GM12878 (cell line): ENCODE measurements at regions not wholly inside any gene's neighbourhood (a gene's known extent, or its start where the extent isn't known, plus 50 kb on each side); places are given as distances from the start of the nearest gene placed in this dataset.

Experiments
- ATAC-seq: fragments of 200-7000 bp; cut with Tn5 transposase; 3 replicates; pipeline ENCODE4 v1.9.1; 2020; ENCODE audit warnings: mild to moderate bottlenecking, moderate library complexity
- BruUV-seq: library from RNA; stranded (reverse); fragments of 400-500 nt; replicated peaks from 2 replicates; lab custom pipeline; 2021; lab: Mats Ljungman, UMichigan
- CTCF ChIA-PET: fragments of 300-600 bp; sonication (Branson Sonifier 250); formaldehyde crosslinking; extraction: SDS; loops from one replicate; lab custom pipeline; 2021; ENCODE audit warnings: inconsistent platforms; lab: Yijun Ruan, JAX
- POLR2A ChIA-PET: fragments of 350-600 bp; formaldehyde crosslinking; extraction: SDS; loops from one replicate; lab custom pipeline; 2021; ENCODE audit warnings: inconsistent platforms; lab: Charles Lee
- RAD21 ChIA-PET: fragments of 300-600 bp; sonication (Branson Sonifier 250); formaldehyde crosslinking; loops from one replicate; lab custom pipeline; 2023; ENCODE audit warnings: antibody characterized with exemption; ENCODE audit not compliant: unreplicated experiment; lab: Charles Lee
- SMC1A ChIA-PET: fragments of 300-600 bp; sonication (Branson Sonifier 250); formaldehyde crosslinking; loops from one replicate; lab custom pipeline; 2023; ENCODE audit not compliant: unreplicated experiment, uncharacterized antibody; lab: Charles Lee
- DNase-seq: peaks from one replicate; pipeline ENCODE4 v3.0.0-alpha.2; 2011; ENCODE audit warnings: low read depth, low spot score
- FAIRE-seq: peaks from 3 replicates; lab custom pipeline; 2011; peaks lifted over from hg19 to GRCh38; lab: Jason Lieb, UNC
- H2AFZ ChIP-seq: 2 replicates; pipeline ENCODE4 v1.6.0; 2011; ENCODE audit warnings: low read depth, low read length, control low read depth; ENCODE audit not compliant: control insufficient read depth
- H3K27ac ChIP-seq: 2 replicates; pipeline ENCODE4 v1.5.1; 2011; ENCODE audit warnings: control low read depth; ENCODE audit not compliant: control insufficient read depth, insufficient read depth
- H3K27me3 ChIP-seq, 2 experiments: replicated peaks in 1 of 2; 2 replicates each; pipeline versions ENCODE4 v1.6.0 to v1.6.1; 2011; ENCODE audit warnings: low read length in 1 of 2; ENCODE audit not compliant: control insufficient read depth in 2 of 2, insufficient read depth in 2 of 2
- H3K36me3 ChIP-seq, 2 experiments: 2 replicates each; pipeline ENCODE4 v1.5.1; 2011; ENCODE audit warnings: low read length in 1 of 2; ENCODE audit not compliant: control insufficient read depth in 2 of 2, insufficient read depth in 2 of 2
- H3K4me1 ChIP-seq: 2 replicates; pipeline ENCODE4 v1.6.1; 2011; ENCODE audit warnings: mild to moderate bottlenecking, low read length, moderate library complexity, mixed read lengths; ENCODE audit not compliant: control insufficient read depth, insufficient read depth
- H3K4me2 ChIP-seq: 2 replicates; pipeline ENCODE4 v1.6.0; 2011; ENCODE audit warnings: control low read depth; ENCODE audit not compliant: control insufficient read depth, insufficient read depth
- H3K4me3 ChIP-seq: fragments of 200-600 bp; sonication (generic); 2 replicates; pipeline ENCODE4 v1.5.1; 2016
- H3K79me2 ChIP-seq: 2 replicates; pipeline ENCODE4 v1.6.0; 2011; ENCODE audit warnings: low read length; ENCODE audit not compliant: control insufficient read depth, insufficient read depth
- H3K9ac ChIP-seq: 2 replicates; pipeline ENCODE4 v1.8.0; 2011; ENCODE audit warnings: low read length, control low read depth, mixed read lengths; ENCODE audit not compliant: control insufficient read depth, insufficient read depth
- H3K9me3 ChIP-seq: replicated peaks from 3 replicates; pipeline ENCODE4 v1.5.1; 2011; ENCODE audit warnings: mild to moderate bottlenecking, low read length; ENCODE audit not compliant: control insufficient read depth, insufficient read depth
- H4K20me1 ChIP-seq: 2 replicates; pipeline ENCODE4 v1.6.0; 2011; ENCODE audit not compliant: control insufficient read depth, insufficient read depth
- CEBPB ChIP-seq, 2 experiments: fragments of 150-350 bp in 1 of 2; IDR thresholded peaks; 2 replicates each; pipeline ENCODE4 v1.6.1; 2012 to 2014; ENCODE audit warnings: low read depth in 2 of 2, low read length in 2 of 2, borderline replicate concordance in 1 of 2, inconsistent platforms in 1 of 2
- CREB1 ChIP-seq: IDR thresholded peaks from 2 replicates; pipeline ENCODE4 v1.6.1; 2012; ENCODE audit warnings: low read depth, mild to moderate bottlenecking, inconsistent platforms
- CREM ChIP-seq: IDR thresholded peaks from 2 replicates; pipeline ENCODE4 v1.6.1; 2014; ENCODE audit warnings: antibody characterized with exemption, low read depth
- DPF2 ChIP-seq: fragments of 450-650 bp; IDR thresholded peaks from 2 replicates; pipeline ENCODE4 v1.6.1; 2017; ENCODE audit warnings: mild to moderate bottlenecking
- ETV6 ChIP-seq, 2 experiments: fragments of 450-650 bp in 1 of 2; IDR thresholded peaks in 1 of 2; conservative IDR thresholded peaks in 1 of 2; 2 replicates each; pipeline ENCODE4 v1.6.1; 2014; ENCODE audit warnings: antibody characterized with exemption in 1 of 2, borderline replicate concordance in 1 of 2, low read depth in 1 of 2, mild to moderate bottlenecking in 1 of 2, moderate library complexity in 1 of 2
- HDGF ChIP-seq: fragments of 450-650 bp; IDR thresholded peaks from 2 replicates; pipeline ENCODE4 v1.6.1; 2016; ENCODE audit warnings: antibody characterized with exemption
- IKZF2 ChIP-seq, 2 experiments: fragments of 450-650 bp; IDR thresholded peaks; 2 replicates each; pipeline ENCODE4 v1.6.1; 2017; ENCODE audit warnings: mild to moderate bottlenecking in 2 of 2, moderate library complexity in 2 of 2
- MTA3 ChIP-seq: IDR thresholded peaks from 2 replicates; pipeline ENCODE4 v1.6.1; 2012; ENCODE audit warnings: low read length, inconsistent platforms, borderline replicate concordance
- NFXL1 ChIP-seq: fragments of 450-650 bp; IDR thresholded peaks from 2 replicates; pipeline ENCODE4 v1.6.1; 2017; ENCODE audit warnings: antibody characterized with exemption, mild to moderate bottlenecking, borderline replicate concordance
- PML ChIP-seq: IDR thresholded peaks from 2 replicates; pipeline ENCODE4 v1.6.1; 2012; ENCODE audit warnings: low read length, inconsistent platforms
- RBBP5 ChIP-seq: fragments of 200-600 bp; sonication (generic); conservative IDR thresholded peaks from 2 replicates; pipeline ENCODE4 v1.6.1; 2016
- RFX5 ChIP-seq: IDR thresholded peaks from 2 replicates; pipeline ENCODE4 v1.6.1; 2011; ENCODE audit warnings: low read depth, low read length, improper control_type of control experiment
- SIN3A ChIP-seq: IDR thresholded peaks from 2 replicates; pipeline ENCODE4 v1.6.1; 2012; ENCODE audit warnings: low read depth, low read length, improper control_type of control experiment
- SIX5 ChIP-seq: IDR thresholded peaks from 2 replicates; pipeline ENCODE4 v1.6.1; 2011; ENCODE audit warnings: mild to moderate bottlenecking, low read depth, low read length, moderate library complexity; ENCODE audit not compliant: severe bottlenecking
- SMAD1 ChIP-seq: fragments of 450-650 bp; IDR thresholded peaks from 2 replicates; pipeline ENCODE4 v1.6.1; 2018; ENCODE audit warnings: mild to moderate bottlenecking, low read depth; ENCODE audit not compliant: partially characterized antibody
- STAT1 ChIP-seq: fragments of 450-650 bp; conservative IDR thresholded peaks from 2 replicates; pipeline ENCODE4 v1.6.1; 2014; ENCODE audit warnings: antibody characterized with exemption, mild to moderate bottlenecking
- ZNF207 ChIP-seq: fragments of 450-650 bp; IDR thresholded peaks from 2 replicates; pipeline ENCODE4 v1.6.1; 2014; ENCODE audit warnings: antibody characterized with exemption, mild to moderate bottlenecking, borderline replicate concordance
- ZNF217 ChIP-seq: fragments of 450-650 bp; IDR thresholded peaks from 2 replicates; pipeline ENCODE4 v1.6.1; 2017; ENCODE audit warnings: antibody characterized with exemption, mild to moderate bottlenecking
- WGBS: methylation state at CpG from one replicate; pipeline ENCODE4 v1.1.6; 2016; ENCODE audit warnings: low lambda C conversion rate; ENCODE audit not compliant: insufficient replicate concordance, insufficient coverage; ENCODE audit errors: missing lambda C conversion rate; 5-methylcytosine and 5-hydroxymethylcytosine counted together
- in situ Hi-C: fragments of 300-500 bp; cut with MboI; formaldehyde crosslinking; loops from 9 replicates; pipeline ENCODE4 v1.14.3; 2018; ENCODE audit warnings: mixed read lengths
- intact Hi-C: fragments of 100-400 bp; cut with micrococcal nuclease; formaldehyde crosslinking; loops from one replicate; pipeline ENCODE4 v1.14.2; 2022; ENCODE audit not compliant: unreplicated experiment
- TF ChIP-seq, protein P1 (sequence below): fragments of 450-650 bp; IDR thresholded peaks from 2 replicates; pipeline ENCODE4 v1.6.1; 2016; ENCODE audit warnings: mild to moderate bottlenecking, moderate library complexity, borderline replicate concordance

DNA sequence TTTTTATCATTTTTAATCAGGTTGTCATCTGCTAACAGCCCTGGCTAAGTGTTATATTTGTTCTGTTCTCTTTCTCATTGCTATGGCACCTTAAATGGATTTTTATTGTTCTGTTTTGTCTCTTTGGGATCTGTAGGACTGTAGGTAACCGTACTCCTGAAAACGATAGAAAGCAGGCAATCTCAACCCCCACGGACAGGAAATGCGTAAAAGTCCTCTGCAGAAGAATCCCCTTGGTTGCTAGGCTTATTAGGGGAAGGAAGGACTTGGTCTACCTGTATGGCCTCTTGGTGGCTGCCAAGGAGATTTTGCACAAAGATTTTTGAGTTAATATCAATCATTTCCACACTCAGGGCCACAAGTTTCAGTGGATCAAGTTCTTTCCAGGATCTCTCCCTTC, 571.9 kb upstream of the ZNF385D start:
- H3K4me3 ChIP-seq, result no peak overlapping the region
- H3K9me3 ChIP-seq, result no peaks in the 10 kb centered on the region
- no peaks in the 10 kb centered on the region for H4K20me1 ChIP-seq
- H2AFZ ChIP-seq, result no peak overlapping the region
- intact Hi-C loops (no loop called here), in situ Hi-C loops (no loop called here)
- no peaks in the 10 kb centered on the region for H3K4me1 ChIP-seq
- WGBS, result 5% methylated on average over 4 of the region's 4 CpGs
- no TSS peak for BruUV-seq
- no peak for FAIRE-seq
- ChIA-PET RAD21 (no interaction called here), POLR2A (no interaction called here), CTCF (no interaction called here), SMC1A (no interaction called here)
- no peaks in the 10 kb centered on the region for H3K36me3 ChIP-seq
- DNase-seq, result no peak
- no peaks in the 10 kb centered on the region for H3K79me2 ChIP-seq
- ATAC-seq, result no peak
- H3K4me2 ChIP-seq, result no peak overlapping the region
- TF ChIP-seq ZNF207, result no peak
- no peak for TF ChIP-seq NFXL1
- no peak for TF ChIP-seq HDGF
- no peak for TF ChIP-seq MTA3
- no peak for TF ChIP-seq CEBPB (IDR thresholded peaks at IDR 0.05; ENCODE audit: borderline replicate concordance in 1 of 2, low read depth in 2 of 2, low read length in 2 of 2)
- TF ChIP-seq PML, result no peak
- no peak for TF ChIP-seq CREM
- TF ChIP-seq DPF2, result no peak
- no peak for TF ChIP-seq ETV6 (conservative IDR thresholded peaks at IDR 0.05 in 1 of 2, IDR thresholded peaks at IDR 0.05 in 1 of 2; ENCODE audit: borderline replicate concordance in 1 of 2, low read depth in 1 of 2)
- no peak for TF ChIP-seq SIX5
- H3K27ac ChIP-seq, result no peak overlapping the region
- no peaks in the 10 kb centered on the region for H3K27me3 ChIP-seq
- no peak overlapping the region for H3K9ac ChIP-seq

DNA sequence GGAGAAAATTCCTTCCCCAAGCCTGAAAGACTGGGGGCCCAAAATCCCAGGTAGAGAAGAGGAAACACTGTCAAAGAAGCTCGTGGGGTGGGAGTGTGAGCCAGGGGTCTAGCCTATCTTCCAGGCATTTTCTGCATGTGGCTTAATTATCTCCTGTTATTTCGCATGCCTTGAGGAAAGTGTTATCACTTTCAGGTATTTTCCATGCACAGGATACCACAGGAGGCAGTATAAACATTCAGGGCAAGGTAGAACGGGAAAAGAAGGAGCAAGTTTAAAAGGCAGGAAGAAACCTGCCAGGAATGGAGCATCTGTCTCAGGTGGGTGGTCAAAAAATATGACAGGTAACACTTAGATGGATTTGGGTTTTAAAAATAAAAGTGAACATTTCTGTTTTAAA, 575.3 kb upstream of the ZNF385D start:
- Histone ChIP-seq H3K27ac (no peak overlapping the region), H3K9me3 (no peaks in the 10 kb centered on the region), H3K36me3 (no peaks in the 10 kb centered on the region), H3K4me2 (no peak overlapping the region), H3K4me1 (no peaks in the 10 kb centered on the region), H3K4me3 (no peak overlapping the region), H3K79me2 (no peaks in the 10 kb centered on the region), H2AFZ (no peak overlapping the region), H4K20me1 (no peaks in the 10 kb centered on the region), H3K9ac (no peak overlapping the region), H3K27me3 (no peaks in the 10 kb centered on the region)
- POLR2A ChIA-PET, result no interaction called here
- no peak for ATAC-seq
- in situ Hi-C loops, result no loop called here
- intact Hi-C loops, result no loop called here
- FAIRE-seq, result no peak
- 12% methylated on average over 3 of the region's 3 CpGs for WGBS
- no TSS peak for BruUV-seq
- DNase-seq, result no peak
- CTCF ChIA-PET, result no interaction called here
- RAD21 ChIA-PET, result no interaction called here
- SMC1A ChIA-PET, result no interaction called here
- TF ChIP-seq SIN3A (no peak), SMAD1 (no peak), ZNF217 (no peak), SIX5 (no peak), IKZF2 (IDR thresholded peaks at IDR 0.05) (no peak), RFX5 (no peak), CREB1 (no peak), STAT1 (no peak), RBBP5 (no peak)
- TF ChIP-seq, protein P1, sequence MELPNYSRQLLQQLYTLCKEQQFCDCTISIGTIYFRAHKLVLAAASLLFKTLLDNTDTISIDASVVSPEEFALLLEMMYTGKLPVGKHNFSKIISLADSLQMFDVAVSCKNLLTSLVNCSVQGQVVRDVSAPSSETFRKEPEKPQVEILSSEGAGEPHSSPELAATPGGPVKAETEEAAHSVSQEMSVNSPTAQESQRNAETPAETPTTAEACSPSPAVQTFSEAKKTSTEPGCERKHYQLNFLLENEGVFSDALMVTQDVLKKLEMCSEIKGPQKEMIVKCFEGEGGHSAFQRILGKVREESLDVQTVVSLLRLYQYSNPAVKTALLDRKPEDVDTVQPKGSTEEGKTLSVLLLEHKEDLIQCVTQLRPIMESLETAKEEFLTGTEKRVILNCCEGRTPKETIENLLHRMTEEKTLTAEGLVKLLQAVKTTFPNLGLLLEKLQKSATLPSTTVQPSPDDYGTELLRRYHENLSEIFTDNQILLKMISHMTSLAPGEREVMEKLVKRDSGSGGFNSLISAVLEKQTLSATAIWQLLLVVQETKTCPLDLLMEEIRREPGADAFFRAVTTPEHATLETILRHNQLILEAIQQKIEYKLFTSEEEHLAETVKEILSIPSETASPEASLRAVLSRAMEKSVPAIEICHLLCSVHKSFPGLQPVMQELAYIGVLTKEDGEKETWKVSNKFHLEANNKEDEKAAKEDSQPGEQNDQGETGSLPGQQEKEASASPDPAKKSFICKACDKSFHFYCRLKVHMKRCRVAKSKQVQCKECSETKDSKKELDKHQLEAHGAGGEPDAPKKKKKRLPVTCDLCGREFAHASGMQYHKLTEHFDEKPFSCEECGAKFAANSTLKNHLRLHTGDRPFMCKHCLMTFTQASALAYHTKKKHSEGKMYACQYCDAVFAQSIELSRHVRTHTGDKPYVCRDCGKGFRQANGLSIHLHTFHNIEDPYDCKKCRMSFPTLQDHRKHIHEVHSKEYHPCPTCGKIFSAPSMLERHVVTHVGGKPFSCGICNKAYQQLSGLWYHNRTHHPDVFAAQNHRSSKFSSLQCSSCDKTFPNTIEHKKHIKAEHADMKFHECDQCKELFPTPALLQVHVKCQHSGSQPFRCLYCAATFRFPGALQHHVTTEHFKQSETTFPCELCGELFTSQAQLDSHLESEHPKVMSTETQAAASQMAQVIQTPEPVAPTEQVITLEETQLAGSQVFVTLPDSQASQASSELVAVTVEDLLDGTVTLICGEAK, result no peak
